GM12864 (cell line): ENCODE measurements at regions not wholly inside any gene's neighbourhood (a gene's known extent, or its start where the extent isn't known, plus 50 kb on each side); places are given as distances from the start of the nearest gene placed in this dataset.

Experiments used
- DNase-seq: peaks from one replicate; pipeline ENCODE4 v3.0.0-alpha.2; 2011; ENCODE audit warnings: low read depth
- H3K4me3 ChIP-seq: 2 replicates; pipeline ENCODE4 v1.5.1; 2011; ENCODE audit warnings: mild to moderate bottlenecking, low read depth, low read length, control low read depth
- CTCF ChIP-seq: IDR thresholded peaks from 2 replicates; pipeline ENCODE4 v1.5.1; 2011; ENCODE audit warnings: low read depth, mild to moderate bottlenecking, moderate library complexity, low read length, control low read depth, inconsistent platforms; ENCODE audit errors: missing control alignments

GRCh38 chr5:124231802-124232201 lies 514.6 kb downstream of the ZNF608 start:
- TF ChIP-seq CTCF: no peak
- no peak overlapping the region for H3K4me3 ChIP-seq

GRCh38 chr5:124231230-124231629 lies 515.2 kb downstream of the ZNF608 start:
- TF ChIP-seq CTCF: no peak
- DNase-seq: no peak
- no peak overlapping the region for H3K4me3 ChIP-seq

More at GRCh38 chr5:124231802-124232201, 514.6 kb downstream of the ZNF608 start:
- DNase-seq: no peak

GRCh38 chr5:124230456-124230855 lies 516.0 kb downstream of the ZNF608 start:
- no peak overlapping the region for H3K4me3 ChIP-seq
- no peak for TF ChIP-seq CTCF
- no peak for DNase-seq

- no peak for TF ChIP-seq CTCF
- no peak overlapping the region for H3K4me3 ChIP-seq
- no peak for DNase-seq
Measured at GRCh38 chr5:124229352-124229751, 517.1 kb downstream of the ZNF608 start.

- no peak for DNase-seq
- no peak for TF ChIP-seq CTCF
- H3K4me3 ChIP-seq: no peak overlapping the region
Measured at GRCh38 chr5:124227914-124228313, 518.5 kb downstream of the ZNF608 start.

- no peak for DNase-seq
- TF ChIP-seq CTCF: no peak
- H3K4me3 ChIP-seq: no peak overlapping the region
Measured at GRCh38 chr5:124220418-124220817, 526.0 kb downstream of the ZNF608 start.

GRCh38 chr5:124212934-124213333 lies 533.5 kb downstream of the ZNF608 start:
- TF ChIP-seq CTCF: no peak
- no peak overlapping the region for H3K4me3 ChIP-seq
- no peak for DNase-seq
